Activated gamma-delta T cell treated with anti-CD3 and anti-CD28 coated beads, Interleukin-2, amount 50 U/mL, for 16 hours (primary cell): ENCODE measurements at regions not wholly inside any gene's neighbourhood (a gene's known extent, or its start where the extent isn't known, plus 50 kb on each side); places are given as distances from the start of the nearest gene placed in this dataset.
"Not testable (repeated sequence)": the region's sequence is repeated elsewhere in the genome, so short reads cannot be mapped to it uniquely, and the experiment has no call there.

Experiments
- DNase-seq: peaks from one replicate; pipeline ENCODE4 v3.0.0-alpha.2; 2020; ENCODE audit warnings: low read depth

GRCh38 chr2:109048163-109048562, 59.1 kb upstream of the EDAR start:
- DNase-seq: no peak

DNA sequence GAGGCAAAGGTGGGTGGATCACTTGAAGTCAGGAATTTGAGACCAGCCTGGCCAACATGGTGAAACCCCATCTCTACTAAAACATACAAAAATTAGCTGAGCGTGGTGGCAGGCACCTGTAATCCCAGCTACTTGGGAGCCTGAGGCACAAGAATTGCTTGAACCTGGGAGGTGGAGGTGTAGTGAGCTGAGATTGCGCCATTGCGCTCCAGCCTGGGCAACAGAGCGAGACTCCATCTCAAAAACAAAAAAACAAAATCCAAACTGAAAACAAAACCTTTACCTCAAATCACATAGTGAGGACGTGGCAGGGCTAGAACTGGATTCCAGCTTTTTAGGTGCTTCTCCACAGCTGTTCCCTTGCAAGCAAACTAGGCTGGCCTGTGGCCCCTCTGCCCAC, 58.5 kb upstream of the EDAR start:
- not testable (repeated sequence) for DNase-seq

GRCh38 chr2:109046925-109047508, 58.0 kb upstream of the EDAR start:
- DNase-seq: no peak

GRCh38 chr2:109045505-109045904, 56.5 kb upstream of the EDAR start:
- no peak for DNase-seq

- no peak for DNase-seq
Observed at GRCh38 chr2:109038992-109039391, 50.0 kb upstream of the EDAR start.
